ENCODE measurements at regions not wholly inside any gene's neighbourhood (a gene's known extent, or its start where the extent isn't known, plus 50 kb on each side); places are given as distances from the start of the nearest gene placed in this dataset.

- no peaks in the 10 kb centered on the region for H3K79me2 ChIP-seq (ENCODE audit: control insufficient read depth, insufficient read depth, low read length)
- H3K36me3 ChIP-seq (ENCODE audit: control insufficient read depth, insufficient read depth, low read length): no peaks in the 10 kb centered on the region
- H3K27ac ChIP-seq (ENCODE audit: insufficient read depth, low read length): no peak overlapping the region
- H3K9ac ChIP-seq (ENCODE audit: insufficient read depth, low read length): no peak overlapping the region
- H2AFZ ChIP-seq (ENCODE audit: low read length): no peak overlapping the region
- H3K4me1 ChIP-seq (ENCODE audit: control insufficient read depth, extremely low read depth, insufficient read depth, low read length): no peaks in the 10 kb centered on the region
- H3K4me3 ChIP-seq (replicated peaks in 1 of 4; ENCODE audit: control extremely low read depth in 1 of 4, insufficient read depth in 1 of 4, low read depth in 3 of 4, low read length in 4 of 4): no peak overlapping the region
- H3K9me3 ChIP-seq (ENCODE audit: control insufficient read depth, insufficient read depth, low read depth, low read length): no peaks in the 10 kb centered on the region
- TF ChIP-seq EZH2 (IDR thresholded peaks at IDR 0.05; ENCODE audit: low read length, missing control alignments) (no peak), CTCF (conservative IDR thresholded peaks at IDR 0.05 in 1 of 2, IDR thresholded peaks at IDR 0.05 in 1 of 2; ENCODE audit: low read depth in 1 of 2, low read length in 2 of 2) (no peak)
- H3K4me2 ChIP-seq (ENCODE audit: extremely low read depth, insufficient read depth, low read length): no peak overlapping the region
- DNase-seq (ENCODE audit: low read depth in 2 of 2): no peak
- H4K20me1 ChIP-seq (ENCODE audit: control insufficient read depth, extremely low read depth, insufficient read depth, low read length): no peaks in the 10 kb centered on the region
- no peaks in the 10 kb centered on the region for H3K27me3 ChIP-seq (ENCODE audit: control insufficient read depth, insufficient read depth, low read length)
These were observed 158.6 kb downstream of the ICE1 start for GRCh38 chr5:5581080-5581479.

- H4K20me1 ChIP-seq (ENCODE audit: control insufficient read depth, extremely low read depth, insufficient read depth, low read length): no peaks in the 10 kb centered on the region
- no peaks in the 10 kb centered on the region for H3K9me3 ChIP-seq (ENCODE audit: control insufficient read depth, insufficient read depth, low read depth, low read length)
- no peak overlapping the region for H3K9ac ChIP-seq (ENCODE audit: insufficient read depth, low read length)
- H3K36me3 ChIP-seq (ENCODE audit: control insufficient read depth, insufficient read depth, low read length): no peaks in the 10 kb centered on the region
- no peaks in the 10 kb centered on the region for H3K4me1 ChIP-seq (ENCODE audit: control insufficient read depth, extremely low read depth, insufficient read depth, low read length)
- H3K79me2 ChIP-seq (ENCODE audit: control insufficient read depth, insufficient read depth, low read length): no peaks in the 10 kb centered on the region
- TF ChIP-seq CTCF (conservative IDR thresholded peaks at IDR 0.05 in 1 of 2, IDR thresholded peaks at IDR 0.05 in 1 of 2; ENCODE audit: low read depth in 1 of 2, low read length in 2 of 2) (no peak), EZH2 (IDR thresholded peaks at IDR 0.05; ENCODE audit: low read length, missing control alignments) (no peak)
- H2AFZ ChIP-seq (ENCODE audit: low read length): no peak overlapping the region
- no peak overlapping the region for H3K4me2 ChIP-seq (ENCODE audit: extremely low read depth, insufficient read depth, low read length)
- no peak for DNase-seq (ENCODE audit: low read depth in 2 of 2)
- no peak overlapping the region for H3K27ac ChIP-seq (ENCODE audit: insufficient read depth, low read length)
- H3K4me3 ChIP-seq (replicated peaks in 1 of 4; ENCODE audit: control extremely low read depth in 1 of 4, insufficient read depth in 1 of 4, low read depth in 3 of 4, low read length in 4 of 4): no peak overlapping the region
- no peaks in the 10 kb centered on the region for H3K27me3 ChIP-seq (ENCODE audit: control insufficient read depth, insufficient read depth, low read length)
These were observed 154.3 kb downstream of the ICE1 start for GRCh38 chr5:5576744-5577143.

GRCh38 chr5:5575461-5575860 is 153.0 kb downstream of the ICE1 start:
- H3K27me3 ChIP-seq (ENCODE audit: control insufficient read depth, insufficient read depth, low read length): no peaks in the 10 kb centered on the region
- no peaks in the 10 kb centered on the region for H4K20me1 ChIP-seq (ENCODE audit: control insufficient read depth, extremely low read depth, insufficient read depth, low read length)
- no peak for DNase-seq (ENCODE audit: low read depth in 2 of 2)
- H3K36me3 ChIP-seq (ENCODE audit: control insufficient read depth, insufficient read depth, low read length): no peaks in the 10 kb centered on the region
- H3K79me2 ChIP-seq (ENCODE audit: control insufficient read depth, insufficient read depth, low read length): no peaks in the 10 kb centered on the region
- no peak overlapping the region for H3K4me2 ChIP-seq (ENCODE audit: extremely low read depth, insufficient read depth, low read length)
- H3K9ac ChIP-seq (ENCODE audit: insufficient read depth, low read length): no peak overlapping the region
- no peaks in the 10 kb centered on the region for H3K9me3 ChIP-seq (ENCODE audit: control insufficient read depth, insufficient read depth, low read depth, low read length)
- TF ChIP-seq EZH2 (IDR thresholded peaks at IDR 0.05; ENCODE audit: low read length, missing control alignments) (no peak), CTCF (conservative IDR thresholded peaks at IDR 0.05 in 1 of 2, IDR thresholded peaks at IDR 0.05 in 1 of 2; ENCODE audit: low read depth in 1 of 2, low read length in 2 of 2) (no peak)
- no peak overlapping the region for H3K27ac ChIP-seq (ENCODE audit: insufficient read depth, low read length)
- H2AFZ ChIP-seq (ENCODE audit: low read length): no peak overlapping the region
- no peak overlapping the region for H3K4me3 ChIP-seq (replicated peaks in 1 of 4; ENCODE audit: control extremely low read depth in 1 of 4, insufficient read depth in 1 of 4, low read depth in 3 of 4, low read length in 4 of 4)
- no peaks in the 10 kb centered on the region for H3K4me1 ChIP-seq (ENCODE audit: control insufficient read depth, extremely low read depth, insufficient read depth, low read length)

Measured in fibroblast of lung (primary cell).